WTC11 (cell line): ENCODE measurements at regions not wholly inside any gene's neighbourhood (a gene's known extent, or its start where the extent isn't known, plus 50 kb on each side); places are given as distances from the start of the nearest gene placed in this dataset.

Source experiments
- GABPB1 ChIP-seq: sonication (generic); formaldehyde crosslinking; IDR thresholded peaks from 2 replicates; pipeline ENCODE4 v1.8.1; 2023; ENCODE audit warnings: mild to moderate bottlenecking, missing genetic modification reagents
- NFYB ChIP-seq: sonication (generic); formaldehyde crosslinking; conservative IDR thresholded peaks from 2 replicates; pipeline ENCODE4 v1.8.0; 2022; ENCODE audit warnings: low read depth, missing genetic modification reagents
- RELA ChIP-seq: sonication (generic); formaldehyde crosslinking; IDR thresholded peaks from 2 replicates; pipeline ENCODE4 v1.8.1; 2022; ENCODE audit warnings: missing genetic modification reagents, mild to moderate bottlenecking, borderline replicate concordance
- ZNF317 ChIP-seq: sonication (generic); formaldehyde crosslinking; IDR thresholded peaks from 2 replicates; pipeline ENCODE4 v1.8.1; 2023; ENCODE audit warnings: low read depth, mild to moderate bottlenecking, moderate library complexity, missing genetic modification reagents, borderline replicate concordance
- TF ChIP-seq, protein P1 (sequence below): fragments of 200-600 bp; IDR thresholded peaks from 2 replicates; pipeline ENCODE4 v1.8.0; 2022; ENCODE audit warnings: antibody characterized with exemption
- TF ChIP-seq, protein P2 (sequence below): sonication (generic); formaldehyde crosslinking; IDR thresholded peaks from 2 replicates; pipeline ENCODE4 v1.8.1; 2023; ENCODE audit warnings: mild to moderate bottlenecking, missing genetic modification reagents, moderate library complexity
- TF ChIP-seq, protein P3 (sequence below): sonication (generic); formaldehyde crosslinking; IDR thresholded peaks from 2 replicates; pipeline ENCODE4 v1.8.1; 2022; ENCODE audit warnings: low read depth, mild to moderate bottlenecking, moderate library complexity, missing genetic modification reagents, borderline replicate concordance

DNA sequence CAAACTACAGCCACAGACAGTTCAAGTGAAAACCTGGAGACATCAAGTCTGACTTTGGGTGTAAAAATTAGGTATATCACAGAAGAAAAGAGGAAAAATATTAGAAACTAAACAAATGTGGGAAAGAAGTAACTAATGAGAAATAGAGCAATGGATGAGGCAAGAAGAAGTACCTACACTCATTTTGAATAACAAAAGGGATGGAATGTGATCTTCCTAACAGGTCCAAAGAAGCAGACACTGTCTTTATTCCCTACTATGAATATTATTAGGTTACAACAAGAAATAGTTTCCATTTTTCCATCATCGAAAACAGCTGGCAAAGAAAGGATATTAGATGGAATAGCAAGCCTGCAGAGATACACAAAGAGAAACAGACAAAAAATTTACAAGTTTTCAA is 486.3 kb upstream of the FSHR start:
- TF ChIP-seq, protein P1, sequence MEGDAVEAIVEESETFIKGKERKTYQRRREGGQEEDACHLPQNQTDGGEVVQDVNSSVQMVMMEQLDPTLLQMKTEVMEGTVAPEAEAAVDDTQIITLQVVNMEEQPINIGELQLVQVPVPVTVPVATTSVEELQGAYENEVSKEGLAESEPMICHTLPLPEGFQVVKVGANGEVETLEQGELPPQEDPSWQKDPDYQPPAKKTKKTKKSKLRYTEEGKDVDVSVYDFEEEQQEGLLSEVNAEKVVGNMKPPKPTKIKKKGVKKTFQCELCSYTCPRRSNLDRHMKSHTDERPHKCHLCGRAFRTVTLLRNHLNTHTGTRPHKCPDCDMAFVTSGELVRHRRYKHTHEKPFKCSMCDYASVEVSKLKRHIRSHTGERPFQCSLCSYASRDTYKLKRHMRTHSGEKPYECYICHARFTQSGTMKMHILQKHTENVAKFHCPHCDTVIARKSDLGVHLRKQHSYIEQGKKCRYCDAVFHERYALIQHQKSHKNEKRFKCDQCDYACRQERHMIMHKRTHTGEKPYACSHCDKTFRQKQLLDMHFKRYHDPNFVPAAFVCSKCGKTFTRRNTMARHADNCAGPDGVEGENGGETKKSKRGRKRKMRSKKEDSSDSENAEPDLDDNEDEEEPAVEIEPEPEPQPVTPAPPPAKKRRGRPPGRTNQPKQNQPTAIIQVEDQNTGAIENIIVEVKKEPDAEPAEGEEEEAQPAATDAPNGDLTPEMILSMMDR, result no peak
- TF ChIP-seq ZNF317 (CRISPR knock-in tag) (no peak), NFYB (CRISPR knock-in tag) (no peak), RELA (CRISPR knock-in tag) (no peak), GABPB1 (CRISPR knock-in tag) (no peak)
- TF ChIP-seq, protein P2, sequence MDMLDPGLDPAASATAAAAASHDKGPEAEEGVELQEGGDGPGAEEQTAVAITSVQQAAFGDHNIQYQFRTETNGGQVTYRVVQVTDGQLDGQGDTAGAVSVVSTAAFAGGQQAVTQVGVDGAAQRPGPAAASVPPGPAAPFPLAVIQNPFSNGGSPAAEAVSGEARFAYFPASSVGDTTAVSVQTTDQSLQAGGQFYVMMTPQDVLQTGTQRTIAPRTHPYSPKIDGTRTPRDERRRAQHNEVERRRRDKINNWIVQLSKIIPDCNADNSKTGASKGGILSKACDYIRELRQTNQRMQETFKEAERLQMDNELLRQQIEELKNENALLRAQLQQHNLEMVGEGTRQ, result no peak
- TF ChIP-seq, protein P3, sequence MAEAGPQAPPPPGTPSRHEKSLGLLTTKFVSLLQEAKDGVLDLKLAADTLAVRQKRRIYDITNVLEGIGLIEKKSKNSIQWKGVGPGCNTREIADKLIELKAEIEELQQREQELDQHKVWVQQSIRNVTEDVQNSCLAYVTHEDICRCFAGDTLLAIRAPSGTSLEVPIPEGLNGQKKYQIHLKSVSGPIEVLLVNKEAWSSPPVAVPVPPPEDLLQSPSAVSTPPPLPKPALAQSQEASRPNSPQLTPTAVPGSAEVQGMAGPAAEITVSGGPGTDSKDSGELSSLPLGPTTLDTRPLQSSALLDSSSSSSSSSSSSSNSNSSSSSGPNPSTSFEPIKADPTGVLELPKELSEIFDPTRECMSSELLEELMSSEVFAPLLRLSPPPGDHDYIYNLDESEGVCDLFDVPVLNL, result no peak
